H1 (cell line): ENCODE measurements at regions not wholly inside any gene's neighbourhood (a gene's known extent, or its start where the extent isn't known, plus 50 kb on each side); places are given as distances from the start of the nearest gene placed in this dataset.

Experiments
- CTCF ChIA-PET: fragments of 300-600 bp; sonication (Branson Sonifier 250); formaldehyde crosslinking; loops from one replicate; lab custom pipeline; 2021; ENCODE audit not compliant: partially characterized antibody; lab: Charles Lee
- POLR2A ChIA-PET: fragments of 300-600 bp; sonication (Branson Sonifier 250); formaldehyde crosslinking; loops from one replicate; lab custom pipeline; 2021; ENCODE audit warnings: inconsistent platforms; ENCODE audit not compliant: partially characterized antibody; lab: Charles Lee
- DNase-seq, 2 experiments: peaks; one replicate each; pipeline versions ENCODE4 v3.0.0 to v3.0.0-alpha.2; 2010 to 2022; ENCODE audit warnings: low spot score in 2 of 2, low read depth in 1 of 2, mixed read lengths in 1 of 2
- FAIRE-seq: peaks from 2 replicates; lab custom pipeline; 2011; peaks lifted over from hg19 to GRCh38; lab: Jason Lieb, UNC
- H2AFZ ChIP-seq: 2 replicates; pipeline ENCODE4 v1.8.1; 2012; ENCODE audit warnings: low read length, inconsistent platforms
- H2AK5ac ChIP-seq: 2 replicates; pipeline ENCODE4 v1.6.1; 2013; ENCODE audit warnings: low read depth, low read length
- H2BK120ac ChIP-seq: replicated peaks from 2 replicates; pipeline ENCODE3; 2013; ENCODE audit warnings: low read depth, low read length, inconsistent platforms
- H2BK12ac ChIP-seq: 2 replicates; pipeline ENCODE4 v1.6.1; 2013; ENCODE audit warnings: low read depth, low read length
- H2BK15ac ChIP-seq: 2 replicates; pipeline ENCODE4 v1.6.1; 2013; ENCODE audit warnings: low read length
- H2BK20ac ChIP-seq: 2 replicates; pipeline ENCODE4 v1.6.1; 2013; ENCODE audit warnings: low read length
- H2BK5ac ChIP-seq: 2 replicates; pipeline ENCODE4 v1.6.1; 2013; ENCODE audit warnings: low read depth, low read length
- H3K14ac ChIP-seq: 2 replicates; pipeline ENCODE4 v1.6.1; 2013; ENCODE audit warnings: inconsistent platforms; ENCODE audit not compliant: insufficient read length
- H3K18ac ChIP-seq: 2 replicates; pipeline ENCODE4 v1.6.1; 2013; ENCODE audit warnings: low read length; ENCODE audit errors: extremely low read depth
- H3K23ac ChIP-seq: 2 replicates; pipeline ENCODE4 v1.6.1; 2013; ENCODE audit warnings: inconsistent platforms; ENCODE audit not compliant: insufficient read length
- H3K23me2 ChIP-seq: 2 replicates; pipeline ENCODE4 v1.6.1; 2013; ENCODE audit warnings: low read depth, low read length
- H3K27ac ChIP-seq: 2 replicates; pipeline ENCODE4 v1.6.1; 2011; ENCODE audit warnings: low read depth, low read length, inconsistent platforms
- H3K27me3 ChIP-seq, 4 experiments: replicated peaks in 1 of 4; 1 replicate in 1 of 4; 2 replicates in 3 of 4; pipeline versions ENCODE4 v1.6.1 to v1.8.1; 2011 to 2013; ENCODE audit warnings: low read length in 3 of 4, mild to moderate bottlenecking in 3 of 4, inconsistent platforms in 2 of 4, mixed read lengths in 2 of 4, moderate library complexity in 1 of 4; ENCODE audit not compliant: control insufficient read depth in 3 of 4, insufficient read depth in 3 of 4; ENCODE audit errors: extremely low read depth in 1 of 4
- H3K36me3 ChIP-seq, 4 experiments: 2 replicates each; pipeline versions ENCODE4 v1.6.1 to v1.8.1; 2011 to 2013; ENCODE audit warnings: mild to moderate bottlenecking in 4 of 4, low read length in 3 of 4, moderate library complexity in 2 of 4, control low read depth in 1 of 4, inconsistent platforms in 1 of 4; ENCODE audit not compliant: insufficient read depth in 4 of 4, control insufficient read depth in 2 of 4
- H3K4ac ChIP-seq: replicated peaks from 2 replicates; pipeline ENCODE3; 2013; ENCODE audit warnings: low read length, low read depth, mixed read lengths, inconsistent platforms; ENCODE audit not compliant: insufficient read length
- H3K4me1 ChIP-seq, 4 experiments: replicated peaks in 1 of 4; 1 replicate in 1 of 4; 2 replicates in 3 of 4; pipeline versions ENCODE4 v1.6.1 to v1.8.1; 2011 to 2013; ENCODE audit warnings: low read length in 3 of 4, inconsistent platforms in 2 of 4, mixed read lengths in 1 of 4; ENCODE audit not compliant: insufficient read depth in 4 of 4, control insufficient read depth in 3 of 4
- H3K4me2 ChIP-seq, 2 experiments: 2 replicates each; pipeline versions ENCODE4 v1.6.1 to v1.8.1; 2011 to 2013; ENCODE audit warnings: low read depth in 2 of 2, low read length in 2 of 2, control low read depth in 1 of 2, inconsistent platforms in 1 of 2, mild to moderate bottlenecking in 1 of 2; ENCODE audit not compliant: insufficient read depth in 1 of 2
- H3K4me3 ChIP-seq, 4 experiments: fragments of 200-600, 300-600 bp in 1 of 4; sonication (generic), shearing (Covaris generic), sonication (Bioruptor Twin) in 1 of 4; 2 replicates each; pipeline versions ENCODE4 v1.5.1 to v1.8.1; 2011 to 2016; ENCODE audit warnings: low read length in 4 of 4, low read depth in 3 of 4, control low read depth in 2 of 4, inconsistent platforms in 2 of 4, mild to moderate bottlenecking in 2 of 4, mixed read lengths in 1 of 4, moderate library complexity in 1 of 4; ENCODE audit not compliant: insufficient read depth in 2 of 4; ENCODE audit errors: extremely low read depth in 1 of 4
- H3K56ac ChIP-seq: replicated peaks from 2 replicates; pipeline ENCODE3; 2013; ENCODE audit warnings: low read depth, mild to moderate bottlenecking, mixed read lengths, low read length, inconsistent platforms; ENCODE audit not compliant: insufficient read length
- H3K79me1 ChIP-seq: 2 replicates; pipeline ENCODE4 v1.6.1; 2013; ENCODE audit warnings: low read depth, low read length, control low read depth
- H3K79me2 ChIP-seq, 2 experiments: 2 replicates each; pipeline versions ENCODE4 v1.6.1 to v1.8.1; 2012 to 2013; ENCODE audit warnings: low read length in 2 of 2, mild to moderate bottlenecking in 2 of 2, inconsistent platforms in 1 of 2; ENCODE audit not compliant: insufficient read depth in 2 of 2, control insufficient read depth in 1 of 2
- H3K9ac ChIP-seq, 4 experiments: replicated peaks in 1 of 4; 1 replicate in 1 of 4; 2 replicates in 3 of 4; pipeline versions ENCODE4 v1.6.1 to v1.8.1; 2011 to 2013; ENCODE audit warnings: low read depth in 3 of 4, low read length in 3 of 4, control low read depth in 2 of 4, mild to moderate bottlenecking in 2 of 4, moderate library complexity in 2 of 4, inconsistent platforms in 1 of 4; ENCODE audit errors: extremely low read depth in 1 of 4
- H3K9me3 ChIP-seq, 2 experiments: 2 replicates each; pipeline versions ENCODE4 v1.6.1 to v1.8.1; 2012 to 2013; ENCODE audit warnings: mild to moderate bottlenecking in 2 of 2, moderate library complexity in 2 of 2, control low read depth in 1 of 2, inconsistent platforms in 1 of 2, low read depth in 1 of 2, low read length in 1 of 2, mixed read lengths in 1 of 2; ENCODE audit not compliant: insufficient read depth in 2 of 2
- H4K20me1 ChIP-seq, 2 experiments: replicated peaks in 1 of 2; 2 replicates each; pipeline versions ENCODE3 to v1.8.1; 2011 to 2013; ENCODE audit warnings: inconsistent platforms in 2 of 2, low read length in 2 of 2, mild to moderate bottlenecking in 1 of 2; ENCODE audit not compliant: insufficient read depth in 2 of 2, control insufficient read depth in 1 of 2
- H4K5ac ChIP-seq: 2 replicates; pipeline ENCODE4 v1.6.1; 2013; ENCODE audit warnings: low read length, low read depth, mixed read lengths, inconsistent platforms; ENCODE audit not compliant: insufficient read length
- H4K8ac ChIP-seq: 2 replicates; pipeline ENCODE4 v1.8.0; 2013; ENCODE audit warnings: mild to moderate bottlenecking, moderate library complexity, low read length, inconsistent platforms; ENCODE audit not compliant: insufficient read depth; ENCODE audit errors: extremely low read depth
- H4K91ac ChIP-seq: replicated peaks from 2 replicates; pipeline ENCODE3; 2013; ENCODE audit warnings: low read length, mixed read lengths, inconsistent platforms; ENCODE audit not compliant: insufficient read length
- GABPA ChIP-seq: IDR thresholded peaks from 2 replicates; pipeline ENCODE4 v1.6.1; 2011; ENCODE audit warnings: mild to moderate bottlenecking, low read length, moderate library complexity, borderline replicate concordance; ENCODE audit not compliant: insufficient read depth
- RXRA ChIP-seq: IDR thresholded peaks from 2 replicates; pipeline ENCODE4 v1.6.1; 2011; ENCODE audit warnings: low read depth, mild to moderate bottlenecking, low read length, moderate library complexity; ENCODE audit not compliant: insufficient read depth
- TCF12 ChIP-seq: IDR thresholded peaks from 2 replicates; pipeline ENCODE4 v1.6.1; 2011; ENCODE audit warnings: low read depth, mild to moderate bottlenecking, low read length

- Histone ChIP-seq H4K5ac (no peak overlapping the region), H3K14ac (no peak overlapping the region), H3K79me2 (no peaks in the 10 kb centered on the region), H2BK20ac (no peak overlapping the region), H4K8ac (no peak overlapping the region), H2AK5ac (no peak overlapping the region), H3K23ac (no peak overlapping the region), H4K91ac (no peak overlapping the region), H2BK12ac (no peak overlapping the region), H3K18ac (no peak overlapping the region), H3K4me1 (peaks cover 0 to 3% (median 0%) of the 10 kb centered on the region in 4 experiments; a peak in 1 of 7 replicates), H3K4me2 (no peak overlapping the region), H3K56ac (no peak overlapping the region), H2AFZ (no peak overlapping the region), H2BK15ac (no peak overlapping the region), H2BK5ac (no peak overlapping the region), H3K9me3 (no peaks in the 10 kb centered on the region), H3K4ac (no peak overlapping the region), H4K20me1 (no peaks in the 10 kb centered on the region), H3K23me2 (no peaks in the 10 kb centered on the region), H3K36me3 (no peaks in the 10 kb centered on the region), H3K27ac (no peak overlapping the region), H3K4me3 (no peak overlapping the region), H3K27me3 (no peaks in the 10 kb centered on the region), H3K9ac (no peak overlapping the region), H3K79me1 (no peaks in the 10 kb centered on the region; the same call in 1 of the 2 replicates), H2BK120ac (no peak overlapping the region)
- CTCF ChIA-PET, result interaction anchor here (0.5 kb wide), 1 partner anchor 62 kb away, joined by 3 read pairs; no protein-coding TSS in a partner anchor
- TF ChIP-seq TCF12 (no peak), GABPA (no peak), RXRA (no peak)
- DNase-seq (no peak), FAIRE-seq (no peak)
- POLR2A ChIA-PET, result no interaction called here
These were observed 57.1 kb upstream of the CITED2 start for GRCh38 chr6:139431602-139431956.
